ENCODE measurements at regions not wholly inside any gene's neighbourhood (a gene's known extent, or its start where the extent isn't known, plus 50 kb on each side); places are given as distances from the start of the nearest gene placed in this dataset.

DNA sequence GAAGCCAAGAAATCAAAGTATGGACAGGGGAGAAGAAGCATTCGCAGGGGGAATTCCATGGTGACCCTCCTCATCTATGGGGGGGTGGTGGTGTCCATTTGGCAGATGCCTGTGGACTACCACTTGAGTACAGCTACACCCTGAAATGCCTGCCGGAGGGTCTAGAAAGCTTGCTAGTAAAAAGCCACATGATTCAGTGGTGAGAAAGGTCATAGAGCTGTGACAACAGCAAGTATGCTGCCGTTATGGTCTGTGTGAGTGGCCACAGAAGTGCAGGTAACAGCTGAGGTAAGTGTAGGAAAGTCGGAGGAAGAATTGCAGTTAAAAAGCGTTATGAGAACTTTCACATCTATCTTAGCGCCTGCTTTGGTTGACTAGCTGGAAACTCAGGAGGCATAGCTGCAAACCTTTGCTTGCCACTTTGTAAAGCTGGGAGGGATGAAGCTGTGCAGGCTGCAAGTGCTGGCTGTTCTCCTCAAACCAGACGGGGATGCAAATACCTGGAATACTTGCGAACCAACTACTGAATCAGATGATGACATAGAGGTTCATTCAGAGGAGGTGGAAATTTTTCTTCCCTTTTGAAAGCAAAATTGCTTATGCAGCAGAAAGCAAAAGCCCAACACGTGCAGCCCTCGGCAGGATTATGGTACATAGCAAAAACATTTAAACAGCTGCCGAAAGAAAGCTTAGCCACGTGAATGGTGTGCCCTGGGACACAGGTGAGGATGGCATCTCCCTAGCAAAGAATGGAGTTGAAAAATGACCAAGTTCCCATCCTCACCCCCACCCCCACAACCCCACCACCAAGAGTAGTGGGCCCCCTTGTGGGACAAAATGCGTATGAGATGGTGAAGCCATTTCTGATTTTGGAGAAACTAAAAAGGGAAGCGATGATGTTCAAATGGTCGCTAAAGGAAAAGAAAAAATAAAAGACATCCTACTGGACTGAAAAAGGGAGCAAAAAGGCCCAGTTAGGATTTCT lies 287.0 kb downstream of the RERGL start (continued):
- TF ChIP-seq GATA2 (CRISPR knock-in tag; IDR thresholded peaks at IDR 0.05) (no peak), YY1 (IDR thresholded peaks at IDR 0.05; ENCODE audit: low read depth) (no peak), ELF1 (IDR thresholded peaks at IDR 0.05) (no peak), SMC3 (IDR thresholded peaks at IDR 0.05; ENCODE audit: low read depth, low read length) (no peak), GABPA (IDR thresholded peaks at IDR 0.05; ENCODE audit: low read depth) (no peak), NFIC (IDR thresholded peaks at IDR 0.05; ENCODE audit: borderline replicate concordance) (no peak), FOXM1 (IDR thresholded peaks at IDR 0.05; ENCODE audit: low read depth) (no peak)

DNA sequence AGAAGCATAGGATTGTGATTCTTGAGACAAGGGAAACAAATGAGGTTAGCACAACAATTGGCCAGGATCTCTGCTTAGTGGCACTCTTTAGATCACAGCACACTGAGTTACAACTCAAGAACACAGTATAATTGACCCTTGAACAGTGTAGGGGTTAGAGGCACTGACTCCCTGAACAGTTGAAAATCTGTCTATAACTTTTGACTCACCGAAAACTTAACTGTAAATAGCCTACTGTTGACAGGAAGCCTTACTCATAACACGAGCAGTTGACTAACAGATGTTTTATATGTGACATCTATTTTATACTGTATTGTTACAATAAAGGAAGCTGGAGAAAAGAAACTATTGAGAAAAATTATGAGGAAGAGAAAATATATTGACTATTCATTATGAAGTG lies 296.1 kb downstream of the RERGL start:
- H3K27me3 ChIP-seq (ENCODE audit: insufficient read depth), result no peaks in the 10 kb centered on the region
- H3K4me1 ChIP-seq (ENCODE audit: control insufficient read depth in 1 of 2, insufficient read depth in 2 of 2, low read depth in 1 of 2, low read length in 1 of 2), result no peaks in the 10 kb centered on the region
- ChIA-PET CTCF (no interaction called here), POLR2A (no interaction called here)
- no peak overlapping the region for H2AFZ ChIP-seq (ENCODE audit: low read depth)
- H3K9me2 ChIP-seq, result no peaks in the 10 kb centered on the region
- no peak overlapping the region for H3K4me2 ChIP-seq
- 0% methylated on average over 2 of the region's 2 CpGs for WGBS (ENCODE audit: low lambda C conversion rate)
- H3K4me3 ChIP-seq (ENCODE audit: low read depth in 2 of 2, low read length in 1 of 2), result no peak overlapping the region
- H3K36me3 ChIP-seq (replicated peaks in 1 of 2; ENCODE audit: control insufficient read depth in 1 of 2, insufficient read depth in 2 of 2, low read length in 1 of 2), result no peaks in the 10 kb centered on the region
- no peaks in the 10 kb centered on the region for H3K9me3 ChIP-seq
- no peak overlapping the region for H3K9ac ChIP-seq
- H4K20me1 ChIP-seq (ENCODE audit: insufficient read depth), result no peaks in the 10 kb centered on the region
- no peaks in the 10 kb centered on the region for H3K79me2 ChIP-seq (ENCODE audit: insufficient read depth)
- H3F3A ChIP-seq (replicated peaks; ENCODE audit: insufficient read depth), result no peaks in the 10 kb centered on the region
- TF ChIP-seq, protein P1, sequence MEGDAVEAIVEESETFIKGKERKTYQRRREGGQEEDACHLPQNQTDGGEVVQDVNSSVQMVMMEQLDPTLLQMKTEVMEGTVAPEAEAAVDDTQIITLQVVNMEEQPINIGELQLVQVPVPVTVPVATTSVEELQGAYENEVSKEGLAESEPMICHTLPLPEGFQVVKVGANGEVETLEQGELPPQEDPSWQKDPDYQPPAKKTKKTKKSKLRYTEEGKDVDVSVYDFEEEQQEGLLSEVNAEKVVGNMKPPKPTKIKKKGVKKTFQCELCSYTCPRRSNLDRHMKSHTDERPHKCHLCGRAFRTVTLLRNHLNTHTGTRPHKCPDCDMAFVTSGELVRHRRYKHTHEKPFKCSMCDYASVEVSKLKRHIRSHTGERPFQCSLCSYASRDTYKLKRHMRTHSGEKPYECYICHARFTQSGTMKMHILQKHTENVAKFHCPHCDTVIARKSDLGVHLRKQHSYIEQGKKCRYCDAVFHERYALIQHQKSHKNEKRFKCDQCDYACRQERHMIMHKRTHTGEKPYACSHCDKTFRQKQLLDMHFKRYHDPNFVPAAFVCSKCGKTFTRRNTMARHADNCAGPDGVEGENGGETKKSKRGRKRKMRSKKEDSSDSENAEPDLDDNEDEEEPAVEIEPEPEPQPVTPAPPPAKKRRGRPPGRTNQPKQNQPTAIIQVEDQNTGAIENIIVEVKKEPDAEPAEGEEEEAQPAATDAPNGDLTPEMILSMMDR (IDR thresholded peaks at IDR 0.05), result no peak
- no peak for TF ChIP-seq JUND (IDR thresholded peaks at IDR 0.05)
- TF ChIP-seq, protein P2, sequence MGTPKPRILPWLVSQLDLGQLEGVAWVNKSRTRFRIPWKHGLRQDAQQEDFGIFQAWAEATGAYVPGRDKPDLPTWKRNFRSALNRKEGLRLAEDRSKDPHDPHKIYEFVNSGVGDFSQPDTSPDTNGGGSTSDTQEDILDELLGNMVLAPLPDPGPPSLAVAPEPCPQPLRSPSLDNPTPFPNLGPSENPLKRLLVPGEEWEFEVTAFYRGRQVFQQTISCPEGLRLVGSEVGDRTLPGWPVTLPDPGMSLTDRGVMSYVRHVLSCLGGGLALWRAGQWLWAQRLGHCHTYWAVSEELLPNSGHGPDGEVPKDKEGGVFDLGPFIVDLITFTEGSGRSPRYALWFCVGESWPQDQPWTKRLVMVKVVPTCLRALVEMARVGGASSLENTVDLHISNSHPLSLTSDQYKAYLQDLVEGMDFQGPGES (IDR thresholded peaks at IDR 0.05; ENCODE audit: low read depth, low read length), result no peak
- TF ChIP-seq EP300 (IDR thresholded peaks at IDR 0.05; ENCODE audit: borderline replicate concordance in 1 of 2, low read depth in 1 of 2, low read length in 1 of 2), result no peak
- TF ChIP-seq FOSL2 (IDR thresholded peaks at IDR 0.05; ENCODE audit: borderline replicate concordance, low read depth), result no peak
- TF ChIP-seq TCF12 (IDR thresholded peaks at IDR 0.05), result no peak
- TF ChIP-seq RAD21 (IDR thresholded peaks at IDR 0.05; ENCODE audit: low read length), result no peak
- TF ChIP-seq TEAD4 (IDR thresholded peaks at IDR 0.05; ENCODE audit: borderline replicate concordance, insufficient read depth), result no peak
- no peak for TF ChIP-seq FOXJ3 (CRISPR knock-in tag; IDR thresholded peaks at IDR 0.05)
- no peak for TF ChIP-seq MEF2A (IDR thresholded peaks at IDR 0.05; ENCODE audit: borderline replicate concordance, low read depth)
- TF ChIP-seq, protein P3, sequence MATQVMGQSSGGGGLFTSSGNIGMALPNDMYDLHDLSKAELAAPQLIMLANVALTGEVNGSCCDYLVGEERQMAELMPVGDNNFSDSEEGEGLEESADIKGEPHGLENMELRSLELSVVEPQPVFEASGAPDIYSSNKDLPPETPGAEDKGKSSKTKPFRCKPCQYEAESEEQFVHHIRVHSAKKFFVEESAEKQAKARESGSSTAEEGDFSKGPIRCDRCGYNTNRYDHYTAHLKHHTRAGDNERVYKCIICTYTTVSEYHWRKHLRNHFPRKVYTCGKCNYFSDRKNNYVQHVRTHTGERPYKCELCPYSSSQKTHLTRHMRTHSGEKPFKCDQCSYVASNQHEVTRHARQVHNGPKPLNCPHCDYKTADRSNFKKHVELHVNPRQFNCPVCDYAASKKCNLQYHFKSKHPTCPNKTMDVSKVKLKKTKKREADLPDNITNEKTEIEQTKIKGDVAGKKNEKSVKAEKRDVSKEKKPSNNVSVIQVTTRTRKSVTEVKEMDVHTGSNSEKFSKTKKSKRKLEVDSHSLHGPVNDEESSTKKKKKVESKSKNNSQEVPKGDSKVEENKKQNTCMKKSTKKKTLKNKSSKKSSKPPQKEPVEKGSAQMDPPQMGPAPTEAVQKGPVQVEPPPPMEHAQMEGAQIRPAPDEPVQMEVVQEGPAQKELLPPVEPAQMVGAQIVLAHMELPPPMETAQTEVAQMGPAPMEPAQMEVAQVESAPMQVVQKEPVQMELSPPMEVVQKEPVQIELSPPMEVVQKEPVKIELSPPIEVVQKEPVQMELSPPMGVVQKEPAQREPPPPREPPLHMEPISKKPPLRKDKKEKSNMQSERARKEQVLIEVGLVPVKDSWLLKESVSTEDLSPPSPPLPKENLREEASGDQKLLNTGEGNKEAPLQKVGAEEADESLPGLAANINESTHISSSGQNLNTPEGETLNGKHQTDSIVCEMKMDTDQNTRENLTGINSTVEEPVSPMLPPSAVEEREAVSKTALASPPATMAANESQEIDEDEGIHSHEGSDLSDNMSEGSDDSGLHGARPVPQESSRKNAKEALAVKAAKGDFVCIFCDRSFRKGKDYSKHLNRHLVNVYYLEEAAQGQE (IDR thresholded peaks at IDR 0.05; ENCODE audit: low read depth, low read length), result no peak
- TF ChIP-seq MXI1 (IDR thresholded peaks at IDR 0.05; ENCODE audit: low read depth, low read length), result no peak
- no peak for TF ChIP-seq SMC3 (IDR thresholded peaks at IDR 0.05; ENCODE audit: low read depth, low read length)
- no peak for TF ChIP-seq RFX5 (IDR thresholded peaks at IDR 0.05; ENCODE audit: low read length)
- TF ChIP-seq GABPA (IDR thresholded peaks at IDR 0.05; ENCODE audit: low read depth), result no peak
- TF ChIP-seq TAF1 (IDR thresholded peaks at IDR 0.05; ENCODE audit: borderline replicate concordance, low read depth, low read length), result no peak
- no peak for DNase-seq
- no peak overlapping the region for H3K27ac ChIP-seq (ENCODE audit: low read depth in 2 of 2, low read length in 1 of 2)
